HG03469 (cell line): ENCODE measurements at regions not wholly inside any gene's neighbourhood (a gene's known extent, or its start where the extent isn't known, plus 50 kb on each side); places are given as distances from the start of the nearest gene placed in this dataset.

Experiments used
- ATAC-seq: cut with Tn5 transposase; IDR thresholded peaks from one replicate; pipeline ENCODE4 v1.9.1; 2021; ENCODE audit warnings: mild to moderate bottlenecking, moderate library complexity, moderate number of reproducible peaks; ENCODE audit not compliant: unreplicated experiment

- no peak for ATAC-seq
Measured at GRCh38 chr2:21480162-21480561, 356.4 kb downstream of the TDRD15 start.

DNA sequence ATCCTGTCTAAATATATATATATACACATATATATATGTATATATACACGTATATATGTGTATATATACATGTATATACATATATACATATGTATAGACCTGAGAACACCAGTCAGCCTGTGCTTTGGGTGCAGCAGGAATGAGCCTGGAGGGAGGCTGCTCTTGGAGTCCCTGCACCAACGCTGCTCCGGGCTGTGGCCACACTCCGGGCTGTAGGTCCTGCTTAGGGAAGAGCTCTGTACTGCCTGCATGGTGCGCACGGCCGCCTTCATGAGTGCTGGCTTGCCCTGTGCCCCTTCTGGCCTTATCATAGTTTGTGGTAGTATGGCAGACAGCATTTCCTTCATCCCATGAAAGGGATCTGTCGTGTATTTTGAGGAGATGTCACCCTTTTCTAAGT, 360.9 kb downstream of the TDRD15 start:
- no peak for ATAC-seq

DNA sequence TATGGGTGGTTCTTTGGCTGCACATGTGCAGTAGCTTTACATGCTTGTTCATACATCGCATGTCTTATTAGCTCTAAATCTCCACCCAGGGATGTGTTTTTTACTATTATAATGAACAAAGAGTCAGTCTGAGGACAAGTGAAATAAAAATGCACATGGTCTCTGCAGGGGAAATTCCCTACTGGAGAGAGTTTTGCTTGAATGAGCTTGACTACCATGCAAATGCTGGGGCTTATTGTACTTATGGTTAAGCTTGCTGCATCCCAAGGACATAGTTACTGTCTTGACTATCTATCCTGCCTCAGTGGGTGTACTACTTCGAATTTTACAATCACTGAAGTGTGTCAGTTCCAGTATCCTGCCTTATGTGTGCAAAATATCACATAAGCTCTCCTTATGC, 362.7 kb downstream of the TDRD15 start:
- ATAC-seq = no peak

GRCh38 chr2:21489080-21489479, 365.3 kb downstream of the TDRD15 start:
- ATAC-seq = no peak

- ATAC-seq = no peak
Measured at GRCh38 chr2:21498016-21498415, 374.2 kb downstream of the TDRD15 start.

- ATAC-seq = no peak
Measured at GRCh38 chr2:21500401-21500945, 376.7 kb downstream of the TDRD15 start.

- ATAC-seq = no peak
Measured at GRCh38 chr2:21501376-21502027, 377.7 kb downstream of the TDRD15 start.

GRCh38 chr2:21515903-21516302, 392.1 kb downstream of the TDRD15 start:
- no peak for ATAC-seq

GRCh38 chr2:21519412-21519811, 395.6 kb downstream of the TDRD15 start:
- ATAC-seq = no peak

GRCh38 chr2:21519821-21520220, 396.1 kb downstream of the TDRD15 start:
- ATAC-seq = no peak

DNA sequence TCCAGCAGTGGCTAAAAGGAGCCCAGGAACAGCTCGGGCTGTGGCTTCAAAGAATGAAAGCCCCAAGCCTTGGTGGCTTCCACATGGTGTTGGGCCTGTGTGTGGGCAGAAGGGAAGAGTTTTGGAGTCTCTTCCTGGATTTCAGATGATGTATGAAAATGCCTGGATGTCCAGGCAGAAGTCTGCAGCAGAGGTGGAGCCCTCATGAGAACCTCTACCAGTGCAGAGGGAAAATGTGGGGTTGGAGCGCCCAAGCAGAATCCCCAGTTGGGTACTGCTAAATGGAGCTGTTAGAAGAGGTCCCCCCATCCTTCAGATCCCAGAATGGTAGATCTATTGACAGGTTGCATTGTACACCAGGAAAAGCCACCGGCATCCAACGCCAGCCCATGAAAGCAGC, 412.1 kb downstream of the TDRD15 start:
- no peak for ATAC-seq

- ATAC-seq = no peak
Measured at GRCh38 chr2:21539685-21540084, 415.9 kb downstream of the TDRD15 start.

DNA sequence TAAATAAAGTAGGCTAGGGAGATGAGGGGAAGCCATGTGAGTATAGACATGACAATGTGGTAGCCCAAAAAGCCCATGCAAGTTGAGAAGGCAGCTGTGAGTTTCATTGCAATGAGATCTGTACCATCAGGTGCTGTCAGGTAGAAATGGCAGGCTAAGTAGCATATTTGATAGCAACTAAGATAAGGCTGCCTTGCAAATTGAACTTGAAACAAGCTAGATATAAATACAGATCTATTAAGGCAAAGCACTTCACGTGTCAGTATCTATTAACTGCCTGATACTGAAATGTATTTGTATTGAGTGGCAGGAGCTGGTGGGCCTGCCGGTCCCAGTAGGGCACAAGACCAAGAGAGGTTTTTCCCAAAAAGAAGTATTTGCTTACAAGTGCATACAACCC, 419.9 kb downstream of the TDRD15 start:
- ATAC-seq = no peak

DNA sequence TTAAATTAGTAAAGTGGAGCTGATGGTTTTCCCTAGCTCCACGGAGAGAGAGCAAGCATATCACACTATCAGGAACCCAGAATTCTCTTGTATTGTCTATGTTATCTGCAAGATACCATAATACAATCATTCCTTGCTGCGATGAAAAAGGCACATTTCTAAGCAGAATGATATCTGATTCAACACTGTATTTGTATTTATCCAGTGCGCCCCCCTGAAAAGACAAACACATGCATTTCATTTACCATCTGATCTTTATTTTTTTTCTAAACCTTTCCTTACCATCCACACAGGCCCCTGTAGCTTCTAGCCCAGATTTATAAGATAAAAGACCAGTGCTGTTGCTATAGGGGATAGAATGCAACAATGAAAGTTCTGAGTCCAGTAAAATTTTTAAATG, 420.6 kb downstream of the TDRD15 start:
- ATAC-seq = no peak

GRCh38 chr2:21552981-21553380, 429.2 kb downstream of the TDRD15 start:
- no peak for ATAC-seq

DNA sequence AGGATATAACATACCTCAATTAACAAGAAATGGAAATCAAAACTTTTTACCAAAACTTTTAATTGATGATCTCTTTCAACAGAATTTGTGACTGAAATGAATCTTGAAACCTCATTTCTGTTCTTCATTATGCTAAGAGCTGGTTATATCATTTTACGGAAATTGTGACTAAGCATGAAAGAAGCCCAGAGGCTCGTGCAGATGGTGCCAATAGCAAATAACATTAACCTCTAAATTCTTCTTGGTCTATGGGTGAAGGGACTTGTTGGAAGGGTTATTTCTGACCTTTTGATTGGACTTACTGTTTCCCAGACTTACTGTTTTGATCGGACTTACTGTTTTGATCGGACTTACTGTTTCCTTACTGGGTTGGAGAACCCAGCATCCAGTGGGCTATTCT, 435.6 kb downstream of the TDRD15 start:
- ATAC-seq = no peak

DNA sequence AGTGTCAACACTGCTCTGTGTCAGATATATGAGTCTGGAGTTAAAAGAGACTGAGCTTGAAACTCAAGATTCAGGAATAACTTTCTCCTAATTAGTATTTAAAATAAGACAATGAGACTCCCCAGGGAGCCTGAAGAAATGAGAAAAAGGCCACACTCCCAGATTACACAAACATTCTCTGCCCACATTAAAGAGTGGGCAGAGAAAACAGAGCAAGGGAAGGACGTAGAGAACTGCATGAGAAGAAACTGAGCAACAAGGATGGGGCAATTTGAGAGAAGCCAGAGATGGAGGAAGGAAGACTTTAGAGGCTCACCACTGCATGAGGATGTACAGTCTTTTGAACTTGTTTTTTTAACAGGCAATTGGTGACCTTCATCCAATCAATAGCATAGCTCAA, 438.2 kb downstream of the TDRD15 start:
- no peak for ATAC-seq

DNA sequence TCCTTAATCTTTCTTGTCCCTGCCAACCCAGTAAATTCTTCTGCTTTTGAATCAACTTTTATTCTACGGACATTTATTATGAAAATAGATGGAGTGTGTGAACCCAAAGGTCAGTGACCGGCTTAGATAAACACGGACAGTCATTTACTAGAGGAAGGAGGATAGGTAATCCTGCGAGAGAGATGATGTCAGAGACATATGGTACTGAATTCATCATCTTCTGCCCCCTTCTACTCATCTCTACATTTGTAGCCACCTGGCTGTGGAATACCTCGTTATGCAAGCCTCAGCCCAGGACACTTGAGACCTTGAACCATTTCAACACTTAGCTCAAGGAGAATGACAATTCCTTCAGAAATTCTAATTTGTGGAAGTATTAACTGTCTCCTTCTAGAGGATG, 443.6 kb downstream of the TDRD15 start:
- ATAC-seq = no peak

- no peak for ATAC-seq
Measured at GRCh38 chr2:21571686-21572085, 447.9 kb downstream of the TDRD15 start.

- ATAC-seq = no peak
Measured at GRCh38 chr2:21580391-21580790, 456.6 kb downstream of the TDRD15 start.

DNA sequence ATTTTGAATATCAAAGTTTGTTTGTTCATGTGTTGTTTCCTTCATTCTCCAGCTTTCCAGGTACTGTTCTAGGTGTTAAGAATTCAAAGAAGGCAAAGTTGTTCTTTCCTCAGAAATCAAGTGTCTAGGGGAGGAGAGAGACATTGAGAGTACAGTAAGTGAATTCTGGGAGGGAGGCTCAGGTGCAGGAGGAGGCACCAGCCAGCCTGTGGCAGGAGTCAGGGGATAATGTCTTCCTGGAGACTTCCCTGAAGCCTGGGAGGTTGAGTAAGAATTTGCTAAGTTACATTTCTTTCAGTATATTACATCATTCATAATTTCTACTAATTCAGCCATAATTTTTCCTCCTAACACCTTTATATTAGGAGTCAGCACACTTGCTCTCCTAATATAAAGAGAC, 462.1 kb downstream of the TDRD15 start:
- ATAC-seq = no peak

GRCh38 chr2:21590026-21590690, 466.4 kb downstream of the TDRD15 start:
- no peak for ATAC-seq

DNA sequence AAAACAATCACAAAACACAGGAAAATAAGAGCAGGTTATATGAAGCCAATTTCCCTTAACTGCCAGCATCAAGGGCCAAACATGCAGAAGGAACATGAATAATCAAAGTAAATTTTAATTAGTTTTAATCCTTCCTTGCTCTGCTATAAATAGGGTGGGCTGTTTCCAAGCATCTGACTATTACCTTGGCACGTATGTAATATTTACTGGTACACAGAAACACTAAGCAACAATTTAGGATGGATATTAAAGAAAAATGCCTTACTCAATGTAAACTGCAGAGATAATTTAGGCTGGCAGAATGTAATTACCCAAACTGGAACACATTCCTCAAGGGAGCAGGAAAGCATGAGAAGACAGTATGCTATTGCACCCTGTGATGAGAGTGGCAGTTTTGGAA, 468.2 kb downstream of the TDRD15 start:
- no peak for ATAC-seq
